ENCODE measurements at regions not wholly inside any gene's neighbourhood (a gene's known extent, or its start where the extent isn't known, plus 50 kb on each side); places are given as distances from the start of the nearest gene placed in this dataset.

- Histone ChIP-seq H3K27me3 (no peaks in the 10 kb centered on the region), H3K36me3 (replicated peaks in 1 of 2) (no peaks in the 10 kb centered on the region), H3K9me3 (replicated peaks in 1 of 3) (no peaks in the 10 kb centered on the region), H3K4me3 (no peak overlapping the region), H3K4me1 (replicated peaks in 1 of 2) (no peaks in the 10 kb centered on the region), H3K27ac (no peak overlapping the region)
- DNase-seq = no peak
- 78 to 86% (median 82%) methylated on average over 6 of the region's 6 CpGs for WGBS, 4 donors
- TF ChIP-seq CTCF (IDR thresholded peaks at IDR 0.05) (no peak), POLR2A (IDR thresholded peaks at IDR 0.05) (no peak)
- intact Hi-C loops (cut with DNase I) = no loop called here
Measured at GRCh38 chr12:127428420-127428819, 838.5 kb upstream of the TMEM132C start.

- H3K4me1 ChIP-seq (replicated peaks in 1 of 2) = no peaks in the 10 kb centered on the region
- no peaks in the 10 kb centered on the region for H3K9me3 ChIP-seq (replicated peaks in 1 of 3)
- DNase-seq = no peak
- H3K27me3 ChIP-seq = no peaks in the 10 kb centered on the region
- no peaks in the 10 kb centered on the region for H3K36me3 ChIP-seq (replicated peaks in 1 of 2)
- intact Hi-C loops (cut with DNase I) = no loop called here
- no peak overlapping the region for H3K4me3 ChIP-seq
- H3K27ac ChIP-seq = no peak overlapping the region
- TF ChIP-seq CTCF (IDR thresholded peaks at IDR 0.05) = no peak
- no peak for TF ChIP-seq POLR2A (IDR thresholded peaks at IDR 0.05)
- 66 to 76% (median 70%) methylated on average over 9 of the region's 9 CpGs for WGBS, 4 donors
Measured at GRCh38 chr12:127429551-127430285, 837.3 kb upstream of the TMEM132C start.

DNA sequence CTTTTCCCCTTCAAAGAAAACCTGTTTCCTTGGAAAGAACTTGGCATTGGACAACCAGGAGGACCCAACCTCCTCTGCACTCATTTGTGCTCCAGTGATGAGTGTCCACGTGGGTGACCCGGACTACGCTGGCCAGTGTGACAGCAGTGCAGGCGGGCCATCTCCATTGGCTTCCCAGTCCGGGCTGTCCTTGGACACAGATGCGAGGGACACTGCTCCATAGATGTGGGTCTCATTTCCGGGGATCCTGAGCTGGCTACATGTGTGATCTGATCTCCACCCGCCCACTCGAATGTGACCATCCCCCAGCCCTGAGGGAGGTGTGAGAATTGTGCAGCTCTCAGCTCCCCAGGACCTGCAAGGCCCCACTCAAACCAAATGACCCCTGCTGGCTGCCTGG is 836.6 kb upstream of the TMEM132C start:
- Histone ChIP-seq H3K4me3 (no peak overlapping the region), H3K36me3 (replicated peaks in 1 of 2) (no peaks in the 10 kb centered on the region), H3K4me1 (replicated peaks in 1 of 2) (no peaks in the 10 kb centered on the region), H3K27ac (no peak overlapping the region), H3K9me3 (replicated peaks in 1 of 3) (no peaks in the 10 kb centered on the region), H3K27me3 (no peaks in the 10 kb centered on the region)
- no peak for DNase-seq
- intact Hi-C loops (cut with DNase I) = no loop called here
- TF ChIP-seq CTCF (IDR thresholded peaks at IDR 0.05) = no peak
- TF ChIP-seq POLR2A (IDR thresholded peaks at IDR 0.05) = no peak
- 77 to 89% (median 82%) methylated on average over 3 to 9 of the region's 9 CpGs for WGBS, 4 donors

DNA sequence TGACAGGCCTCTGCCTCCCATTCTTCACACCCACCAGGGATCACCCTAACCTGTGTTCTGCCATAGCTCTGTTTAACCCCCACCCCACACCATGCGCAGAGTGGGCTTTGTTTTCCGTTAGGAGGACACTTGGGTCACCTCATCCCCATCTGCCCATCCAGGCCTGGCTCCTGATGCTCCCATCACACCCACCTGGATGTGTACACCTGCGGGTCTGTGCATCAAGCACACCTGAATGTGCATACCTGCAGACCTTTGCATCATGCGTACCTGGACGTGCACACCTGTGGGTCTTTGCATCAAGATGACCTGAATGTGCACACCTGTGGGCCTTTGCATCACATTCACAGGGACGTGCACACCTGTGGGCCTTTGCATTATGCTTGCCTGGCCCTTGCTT is 835.8 kb upstream of the TMEM132C start:
- Histone ChIP-seq H3K27me3 (no peaks in the 10 kb centered on the region), H3K27ac (no peak overlapping the region), H3K4me3 (no peak overlapping the region), H3K36me3 (replicated peaks in 1 of 2) (no peaks in the 10 kb centered on the region), H3K9me3 (replicated peaks in 1 of 3) (no peaks in the 10 kb centered on the region), H3K4me1 (replicated peaks in 1 of 2) (no peaks in the 10 kb centered on the region)
- 87 to 91% (median 90%) methylated on average over 6 of the region's 6 CpGs for WGBS, 4 donors
- no peak for TF ChIP-seq CTCF (IDR thresholded peaks at IDR 0.05)
- TF ChIP-seq POLR2A (IDR thresholded peaks at IDR 0.05) = no peak
- DNase-seq = no peak
- intact Hi-C loops (cut with DNase I) = no loop called here

All from adrenal gland (tissue), 9 donors.